Thyroid gland (tissue), 4 donors: ENCODE measurements at regions not wholly inside any gene's neighbourhood (a gene's known extent, or its start where the extent isn't known, plus 50 kb on each side); places are given as distances from the start of the nearest gene placed in this dataset.

ENCODE experiments used
- POLR2A ChIP-seq, 2 donors: fragments of 450-650 bp; IDR thresholded peaks; one replicate each; pipeline ENCODE4 v1.6.1; 2017; ENCODE audit warnings: antibody characterized with exemption in 2 of 2, mild to moderate bottlenecking in 2 of 2, moderate library complexity in 1 of 2
- TF ChIP-seq, protein P1 (sequence below), 6 experiments: fragments of 200-600 bp in 3 of 6; fragments of 450-650 bp in 3 of 6; sonication (generic) in 3 of 6; IDR thresholded peaks; one replicate each; pipeline ENCODE4 v1.5.1; 2016 to 2019; ENCODE audit warnings: antibody characterized with exemption in 6 of 6, mild to moderate bottlenecking in 2 of 6, inconsistent platforms in 1 of 6, moderate library complexity in 1 of 6

DNA sequence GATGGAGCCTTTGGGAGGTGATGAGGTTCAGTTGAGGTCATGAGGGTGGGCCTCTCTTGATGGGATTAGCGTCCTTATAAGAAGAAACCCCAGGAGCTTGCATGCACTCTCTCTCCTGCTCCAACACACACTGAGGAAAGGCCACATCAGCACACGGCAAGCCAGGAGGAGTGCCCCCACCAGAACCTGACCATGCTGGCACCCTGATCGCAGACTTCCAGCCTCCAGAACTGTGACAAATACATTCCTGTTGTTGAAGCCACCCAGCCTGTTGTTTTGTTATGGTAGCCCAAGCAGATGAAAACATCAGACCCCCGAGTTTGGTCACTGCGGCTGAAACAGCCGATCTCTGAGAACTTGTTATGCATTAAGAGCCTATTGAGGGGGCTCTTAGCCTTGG is 64.8 kb upstream of the SOD1 start:
- TF ChIP-seq, protein P1, sequence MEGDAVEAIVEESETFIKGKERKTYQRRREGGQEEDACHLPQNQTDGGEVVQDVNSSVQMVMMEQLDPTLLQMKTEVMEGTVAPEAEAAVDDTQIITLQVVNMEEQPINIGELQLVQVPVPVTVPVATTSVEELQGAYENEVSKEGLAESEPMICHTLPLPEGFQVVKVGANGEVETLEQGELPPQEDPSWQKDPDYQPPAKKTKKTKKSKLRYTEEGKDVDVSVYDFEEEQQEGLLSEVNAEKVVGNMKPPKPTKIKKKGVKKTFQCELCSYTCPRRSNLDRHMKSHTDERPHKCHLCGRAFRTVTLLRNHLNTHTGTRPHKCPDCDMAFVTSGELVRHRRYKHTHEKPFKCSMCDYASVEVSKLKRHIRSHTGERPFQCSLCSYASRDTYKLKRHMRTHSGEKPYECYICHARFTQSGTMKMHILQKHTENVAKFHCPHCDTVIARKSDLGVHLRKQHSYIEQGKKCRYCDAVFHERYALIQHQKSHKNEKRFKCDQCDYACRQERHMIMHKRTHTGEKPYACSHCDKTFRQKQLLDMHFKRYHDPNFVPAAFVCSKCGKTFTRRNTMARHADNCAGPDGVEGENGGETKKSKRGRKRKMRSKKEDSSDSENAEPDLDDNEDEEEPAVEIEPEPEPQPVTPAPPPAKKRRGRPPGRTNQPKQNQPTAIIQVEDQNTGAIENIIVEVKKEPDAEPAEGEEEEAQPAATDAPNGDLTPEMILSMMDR (IDR thresholded peaks at IDR 0.05): no peak
- TF ChIP-seq POLR2A (IDR thresholded peaks at IDR 0.05): no peak
